H1 (cell line): ENCODE measurements at regions not wholly inside any gene's neighbourhood (a gene's known extent, or its start where the extent isn't known, plus 50 kb on each side); places are given as distances from the start of the nearest gene placed in this dataset.

ENCODE experiments used
- CTCF ChIA-PET: fragments of 300-600 bp; sonication (Branson Sonifier 250); formaldehyde crosslinking; loops from one replicate; lab custom pipeline; 2021; ENCODE audit not compliant: partially characterized antibody; lab: Charles Lee
- POLR2A ChIA-PET: fragments of 300-600 bp; sonication (Branson Sonifier 250); formaldehyde crosslinking; loops from one replicate; lab custom pipeline; 2021; ENCODE audit warnings: inconsistent platforms; ENCODE audit not compliant: partially characterized antibody; lab: Charles Lee
- DNase-seq, 2 experiments: peaks; one replicate each; pipeline versions ENCODE4 v3.0.0 to v3.0.0-alpha.2; 2010 to 2022; ENCODE audit warnings: low spot score in 2 of 2, low read depth in 1 of 2, mixed read lengths in 1 of 2
- FAIRE-seq: peaks from 2 replicates; lab custom pipeline; 2011; peaks lifted over from hg19 to GRCh38; lab: Jason Lieb, UNC
- H2AFZ ChIP-seq: 2 replicates; pipeline ENCODE4 v1.8.1; 2012; ENCODE audit warnings: low read length, inconsistent platforms
- H2AK5ac ChIP-seq: 2 replicates; pipeline ENCODE4 v1.6.1; 2013; ENCODE audit warnings: low read depth, low read length
- H2BK120ac ChIP-seq: replicated peaks from 2 replicates; pipeline ENCODE3; 2013; ENCODE audit warnings: low read depth, low read length, inconsistent platforms
- H2BK12ac ChIP-seq: 2 replicates; pipeline ENCODE4 v1.6.1; 2013; ENCODE audit warnings: low read depth, low read length
- H2BK15ac ChIP-seq: 2 replicates; pipeline ENCODE4 v1.6.1; 2013; ENCODE audit warnings: low read length
- H2BK20ac ChIP-seq: 2 replicates; pipeline ENCODE4 v1.6.1; 2013; ENCODE audit warnings: low read length
- H2BK5ac ChIP-seq: 2 replicates; pipeline ENCODE4 v1.6.1; 2013; ENCODE audit warnings: low read depth, low read length
- H3K14ac ChIP-seq: 2 replicates; pipeline ENCODE4 v1.6.1; 2013; ENCODE audit warnings: inconsistent platforms; ENCODE audit not compliant: insufficient read length
- H3K18ac ChIP-seq: 2 replicates; pipeline ENCODE4 v1.6.1; 2013; ENCODE audit warnings: low read length; ENCODE audit errors: extremely low read depth
- H3K23ac ChIP-seq: 2 replicates; pipeline ENCODE4 v1.6.1; 2013; ENCODE audit warnings: inconsistent platforms; ENCODE audit not compliant: insufficient read length
- H3K23me2 ChIP-seq: 2 replicates; pipeline ENCODE4 v1.6.1; 2013; ENCODE audit warnings: low read depth, low read length
- H3K27ac ChIP-seq: 2 replicates; pipeline ENCODE4 v1.6.1; 2011; ENCODE audit warnings: low read depth, low read length, inconsistent platforms
- H3K27me3 ChIP-seq, 4 experiments: replicated peaks in 1 of 4; 1 replicate in 1 of 4; 2 replicates in 3 of 4; pipeline versions ENCODE4 v1.6.1 to v1.8.1; 2011 to 2013; ENCODE audit warnings: low read length in 3 of 4, mild to moderate bottlenecking in 3 of 4, inconsistent platforms in 2 of 4, mixed read lengths in 2 of 4, moderate library complexity in 1 of 4; ENCODE audit not compliant: control insufficient read depth in 3 of 4, insufficient read depth in 3 of 4; ENCODE audit errors: extremely low read depth in 1 of 4
- H3K36me3 ChIP-seq, 4 experiments: 2 replicates each; pipeline versions ENCODE4 v1.6.1 to v1.8.1; 2011 to 2013; ENCODE audit warnings: mild to moderate bottlenecking in 4 of 4, low read length in 3 of 4, moderate library complexity in 2 of 4, control low read depth in 1 of 4, inconsistent platforms in 1 of 4; ENCODE audit not compliant: insufficient read depth in 4 of 4, control insufficient read depth in 2 of 4
- H3K4ac ChIP-seq: replicated peaks from 2 replicates; pipeline ENCODE3; 2013; ENCODE audit warnings: low read length, low read depth, mixed read lengths, inconsistent platforms; ENCODE audit not compliant: insufficient read length
- H3K4me1 ChIP-seq, 4 experiments: replicated peaks in 1 of 4; 1 replicate in 1 of 4; 2 replicates in 3 of 4; pipeline versions ENCODE4 v1.6.1 to v1.8.1; 2011 to 2013; ENCODE audit warnings: low read length in 3 of 4, inconsistent platforms in 2 of 4, mixed read lengths in 1 of 4; ENCODE audit not compliant: insufficient read depth in 4 of 4, control insufficient read depth in 3 of 4
- H3K4me2 ChIP-seq, 2 experiments: 2 replicates each; pipeline versions ENCODE4 v1.6.1 to v1.8.1; 2011 to 2013; ENCODE audit warnings: low read depth in 2 of 2, low read length in 2 of 2, control low read depth in 1 of 2, inconsistent platforms in 1 of 2, mild to moderate bottlenecking in 1 of 2; ENCODE audit not compliant: insufficient read depth in 1 of 2
- H3K4me3 ChIP-seq, 4 experiments: fragments of 200-600, 300-600 bp in 1 of 4; sonication (generic), shearing (Covaris generic), sonication (Bioruptor Twin) in 1 of 4; 2 replicates each; pipeline versions ENCODE4 v1.5.1 to v1.8.1; 2011 to 2016; ENCODE audit warnings: low read length in 4 of 4, low read depth in 3 of 4, control low read depth in 2 of 4, inconsistent platforms in 2 of 4, mild to moderate bottlenecking in 2 of 4, mixed read lengths in 1 of 4, moderate library complexity in 1 of 4; ENCODE audit not compliant: insufficient read depth in 2 of 4; ENCODE audit errors: extremely low read depth in 1 of 4
- H3K56ac ChIP-seq: replicated peaks from 2 replicates; pipeline ENCODE3; 2013; ENCODE audit warnings: low read depth, mild to moderate bottlenecking, mixed read lengths, low read length, inconsistent platforms; ENCODE audit not compliant: insufficient read length
- H3K79me1 ChIP-seq: 2 replicates; pipeline ENCODE4 v1.6.1; 2013; ENCODE audit warnings: low read depth, low read length, control low read depth
- H3K79me2 ChIP-seq, 2 experiments: 2 replicates each; pipeline versions ENCODE4 v1.6.1 to v1.8.1; 2012 to 2013; ENCODE audit warnings: low read length in 2 of 2, mild to moderate bottlenecking in 2 of 2, inconsistent platforms in 1 of 2; ENCODE audit not compliant: insufficient read depth in 2 of 2, control insufficient read depth in 1 of 2
- H3K9ac ChIP-seq, 4 experiments: replicated peaks in 1 of 4; 1 replicate in 1 of 4; 2 replicates in 3 of 4; pipeline versions ENCODE4 v1.6.1 to v1.8.1; 2011 to 2013; ENCODE audit warnings: low read depth in 3 of 4, low read length in 3 of 4, control low read depth in 2 of 4, mild to moderate bottlenecking in 2 of 4, moderate library complexity in 2 of 4, inconsistent platforms in 1 of 4; ENCODE audit errors: extremely low read depth in 1 of 4
- H3K9me3 ChIP-seq, 2 experiments: 2 replicates each; pipeline versions ENCODE4 v1.6.1 to v1.8.1; 2012 to 2013; ENCODE audit warnings: mild to moderate bottlenecking in 2 of 2, moderate library complexity in 2 of 2, control low read depth in 1 of 2, inconsistent platforms in 1 of 2, low read depth in 1 of 2, low read length in 1 of 2, mixed read lengths in 1 of 2; ENCODE audit not compliant: insufficient read depth in 2 of 2
- H4K20me1 ChIP-seq, 2 experiments: replicated peaks in 1 of 2; 2 replicates each; pipeline versions ENCODE3 to v1.8.1; 2011 to 2013; ENCODE audit warnings: inconsistent platforms in 2 of 2, low read length in 2 of 2, mild to moderate bottlenecking in 1 of 2; ENCODE audit not compliant: insufficient read depth in 2 of 2, control insufficient read depth in 1 of 2
- H4K5ac ChIP-seq: 2 replicates; pipeline ENCODE4 v1.6.1; 2013; ENCODE audit warnings: low read length, low read depth, mixed read lengths, inconsistent platforms; ENCODE audit not compliant: insufficient read length
- H4K8ac ChIP-seq: 2 replicates; pipeline ENCODE4 v1.8.0; 2013; ENCODE audit warnings: mild to moderate bottlenecking, moderate library complexity, low read length, inconsistent platforms; ENCODE audit not compliant: insufficient read depth; ENCODE audit errors: extremely low read depth
- H4K91ac ChIP-seq: replicated peaks from 2 replicates; pipeline ENCODE3; 2013; ENCODE audit warnings: low read length, mixed read lengths, inconsistent platforms; ENCODE audit not compliant: insufficient read length
- CREB1 ChIP-seq: IDR thresholded peaks from 2 replicates; pipeline ENCODE4 v1.6.1; 2012; ENCODE audit warnings: inconsistent platforms
- GABPA ChIP-seq: IDR thresholded peaks from 2 replicates; pipeline ENCODE4 v1.6.1; 2011; ENCODE audit warnings: mild to moderate bottlenecking, low read length, moderate library complexity, borderline replicate concordance; ENCODE audit not compliant: insufficient read depth
- NANOG ChIP-seq: IDR thresholded peaks from 2 replicates; pipeline ENCODE4 v1.6.1; 2011; ENCODE audit warnings: low read length, low read depth, mild to moderate bottlenecking, inconsistent platforms; ENCODE audit not compliant: insufficient read depth, poor library complexity, severe bottlenecking
- SIX5 ChIP-seq: IDR thresholded peaks from 2 replicates; pipeline ENCODE4 v1.6.1; 2011; ENCODE audit warnings: mild to moderate bottlenecking, low read depth, low read length
- SRF ChIP-seq: IDR thresholded peaks from 2 replicates; pipeline ENCODE4 v1.6.1; 2011; ENCODE audit warnings: mild to moderate bottlenecking, low read depth, low read length, moderate library complexity
- WGBS, 2 experiments: shearing (Covaris generic) in 1 of 2; methylation state at CpG; one replicate each; pipeline versions ENCODE4 v1.1.6 to v1.1.7; 2013 to 2015; ENCODE audit warnings: low lambda C conversion rate in 2 of 2, mixed read lengths in 2 of 2, inconsistent platforms in 1 of 2, low coverage in 1 of 2, missing lambda C conversion rate in 1 of 2; ENCODE audit not compliant: insufficient replicate concordance in 2 of 2, insufficient coverage in 1 of 2, insufficient read length in 1 of 2; ENCODE audit errors: extremely low coverage in 1 of 2, missing lambda C conversion rate in 1 of 2; 5-methylcytosine and 5-hydroxymethylcytosine counted together
- TF ChIP-seq, protein P1 (sequence below), 3 experiments: IDR thresholded peaks; 1 replicate in 2 of 3; 2 replicates in 1 of 3; pipeline versions ENCODE4 v1.5.1 to v1.6.1; 2011; ENCODE audit warnings: low read length in 3 of 3, mild to moderate bottlenecking in 3 of 3, inconsistent platforms in 2 of 3, low read depth in 1 of 3, moderate library complexity in 1 of 3; ENCODE audit not compliant: insufficient read depth in 1 of 3; ENCODE audit errors: control extremely low read depth in 1 of 3
- TF ChIP-seq, protein P2 (sequence below): IDR thresholded peaks from 2 replicates; pipeline ENCODE4 v1.6.1; 2012; ENCODE audit warnings: inconsistent platforms
- TF ChIP-seq, protein P3 (sequence below): IDR thresholded peaks from 2 replicates; pipeline ENCODE4 v1.6.1; 2012; ENCODE audit warnings: low read length, inconsistent platforms

DNA sequence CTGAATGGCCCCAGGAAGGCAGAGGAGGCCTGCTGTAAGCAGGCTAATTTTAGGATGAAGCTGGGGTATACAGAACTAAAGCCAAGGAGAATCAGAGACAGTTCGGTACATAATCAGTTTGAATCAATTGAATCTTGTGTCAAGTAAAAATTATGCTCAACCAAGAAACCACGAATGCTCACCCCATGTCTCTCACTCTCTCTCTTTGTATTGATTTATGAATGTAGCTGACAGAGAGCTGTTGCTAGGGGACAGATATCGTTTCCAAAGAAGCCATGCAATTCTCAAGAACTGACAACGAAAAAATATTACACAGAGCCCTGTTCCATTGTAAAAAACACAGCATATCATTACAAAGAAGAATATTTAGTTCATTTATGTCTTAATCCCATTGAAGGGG is 151.1 kb upstream of the PKP2 start:
- Histone ChIP-seq H3K79me2 (no peaks in the 10 kb centered on the region), H2BK15ac (no peak overlapping the region), H2BK12ac (no peak overlapping the region), H3K23ac (no peak overlapping the region), H3K23me2 (no peaks in the 10 kb centered on the region), H2BK20ac (no peak overlapping the region), H3K56ac (no peak overlapping the region), H4K8ac (no peak overlapping the region), H3K27ac (no peak overlapping the region), H3K18ac (no peak overlapping the region), H3K27me3 (no peaks in the 10 kb centered on the region), H2BK5ac (no peak overlapping the region), H3K9ac (no peak overlapping the region), H2AK5ac (no peak overlapping the region), H3K4me1 (no peaks in the 10 kb centered on the region), H2BK120ac (no peak overlapping the region), H3K79me1 (no peaks in the 10 kb centered on the region), H4K20me1 (no peaks in the 10 kb centered on the region), H3K4ac (no peak overlapping the region), H4K91ac (no peak overlapping the region), H3K9me3 (no peaks in the 10 kb centered on the region), H3K4me3 (no peak overlapping the region), H3K4me2 (no peak overlapping the region), H3K14ac (no peak overlapping the region), H4K5ac (no peak overlapping the region), H3K36me3 (no peaks in the 10 kb centered on the region), H2AFZ (no peak overlapping the region)
- POLR2A ChIA-PET = no interaction called here
- FAIRE-seq = no peak
- DNase-seq = no peak
- no peak for TF ChIP-seq GABPA
- TF ChIP-seq SRF = no peak
- TF ChIP-seq, protein P1, sequence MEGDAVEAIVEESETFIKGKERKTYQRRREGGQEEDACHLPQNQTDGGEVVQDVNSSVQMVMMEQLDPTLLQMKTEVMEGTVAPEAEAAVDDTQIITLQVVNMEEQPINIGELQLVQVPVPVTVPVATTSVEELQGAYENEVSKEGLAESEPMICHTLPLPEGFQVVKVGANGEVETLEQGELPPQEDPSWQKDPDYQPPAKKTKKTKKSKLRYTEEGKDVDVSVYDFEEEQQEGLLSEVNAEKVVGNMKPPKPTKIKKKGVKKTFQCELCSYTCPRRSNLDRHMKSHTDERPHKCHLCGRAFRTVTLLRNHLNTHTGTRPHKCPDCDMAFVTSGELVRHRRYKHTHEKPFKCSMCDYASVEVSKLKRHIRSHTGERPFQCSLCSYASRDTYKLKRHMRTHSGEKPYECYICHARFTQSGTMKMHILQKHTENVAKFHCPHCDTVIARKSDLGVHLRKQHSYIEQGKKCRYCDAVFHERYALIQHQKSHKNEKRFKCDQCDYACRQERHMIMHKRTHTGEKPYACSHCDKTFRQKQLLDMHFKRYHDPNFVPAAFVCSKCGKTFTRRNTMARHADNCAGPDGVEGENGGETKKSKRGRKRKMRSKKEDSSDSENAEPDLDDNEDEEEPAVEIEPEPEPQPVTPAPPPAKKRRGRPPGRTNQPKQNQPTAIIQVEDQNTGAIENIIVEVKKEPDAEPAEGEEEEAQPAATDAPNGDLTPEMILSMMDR (IDR thresholded peaks at IDR 0.05; ENCODE audit: control extremely low read depth in 1 of 3, insufficient read depth in 1 of 3, low read depth in 1 of 3, low read length in 3 of 3) = no peak
- TF ChIP-seq NANOG = no peak
- TF ChIP-seq CREB1 = no peak
- TF ChIP-seq, protein P2, sequence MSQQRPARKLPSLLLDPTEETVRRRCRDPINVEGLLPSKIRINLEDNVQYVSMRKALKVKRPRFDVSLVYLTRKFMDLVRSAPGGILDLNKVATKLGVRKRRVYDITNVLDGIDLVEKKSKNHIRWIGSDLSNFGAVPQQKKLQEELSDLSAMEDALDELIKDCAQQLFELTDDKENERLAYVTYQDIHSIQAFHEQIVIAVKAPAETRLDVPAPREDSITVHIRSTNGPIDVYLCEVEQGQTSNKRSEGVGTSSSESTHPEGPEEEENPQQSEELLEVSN = no peak
- TF ChIP-seq, protein P3, sequence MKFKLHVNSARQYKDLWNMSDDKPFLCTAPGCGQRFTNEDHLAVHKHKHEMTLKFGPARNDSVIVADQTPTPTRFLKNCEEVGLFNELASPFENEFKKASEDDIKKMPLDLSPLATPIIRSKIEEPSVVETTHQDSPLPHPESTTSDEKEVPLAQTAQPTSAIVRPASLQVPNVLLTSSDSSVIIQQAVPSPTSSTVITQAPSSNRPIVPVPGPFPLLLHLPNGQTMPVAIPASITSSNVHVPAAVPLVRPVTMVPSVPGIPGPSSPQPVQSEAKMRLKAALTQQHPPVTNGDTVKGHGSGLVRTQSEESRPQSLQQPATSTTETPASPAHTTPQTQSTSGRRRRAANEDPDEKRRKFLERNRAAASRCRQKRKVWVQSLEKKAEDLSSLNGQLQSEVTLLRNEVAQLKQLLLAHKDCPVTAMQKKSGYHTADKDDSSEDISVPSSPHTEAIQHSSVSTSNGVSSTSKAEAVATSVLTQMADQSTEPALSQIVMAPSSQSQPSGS = no peak
- TF ChIP-seq SIX5 = no peak
- 83% methylated on average over 4 of the region's 4 CpGs; no CpG with 5 or more reads in 1 of the 2 experiments for WGBS, 2 experiments
- CTCF ChIA-PET = interaction anchor here (0.7 kb wide), 1 partner anchor 11 kb away, joined by 3 read pairs; no protein-coding TSS in a partner anchor
